ENCODE measurements at regions not wholly inside any gene's neighbourhood (a gene's known extent, or its start where the extent isn't known, plus 50 kb on each side); places are given as distances from the start of the nearest gene placed in this dataset.

DNA sequence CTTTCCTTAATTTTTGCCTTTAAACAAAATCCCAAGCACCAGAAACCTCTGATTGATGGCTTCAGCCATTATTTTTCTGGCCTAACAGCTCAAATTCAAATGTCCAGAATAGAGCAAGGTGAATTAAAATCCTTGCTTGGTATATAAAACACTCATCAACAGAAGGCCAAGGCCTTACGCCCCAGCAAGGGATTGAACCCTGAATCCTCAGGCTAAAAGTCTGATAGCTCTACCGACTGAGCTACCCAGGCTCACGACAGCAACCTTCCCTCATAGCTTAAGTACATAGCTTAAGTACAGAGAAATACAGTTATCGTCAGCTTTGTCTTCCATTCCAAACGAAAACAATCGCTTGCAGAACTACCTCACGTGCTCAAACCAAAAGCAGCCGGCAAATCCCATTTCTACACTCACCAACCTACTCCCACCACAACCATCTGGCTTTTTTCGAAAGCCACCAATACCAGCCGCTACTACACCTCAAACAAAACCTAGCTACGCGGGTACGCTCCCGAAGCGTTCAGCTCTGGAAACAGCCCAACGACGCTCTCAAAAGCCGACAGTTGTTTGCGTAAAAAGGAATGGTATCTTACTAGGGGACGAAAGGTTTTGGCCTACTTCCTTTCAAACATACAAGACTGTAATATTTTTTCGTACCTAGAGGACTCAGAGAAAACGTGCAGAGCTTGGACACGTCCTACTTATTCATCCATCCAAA is 167.5 kb downstream of the GPX5 start:
- intact Hi-C loops (cut with DNase I), result no loop called here
- no peak for DNase-seq (ENCODE audit: low spot score)

DNA sequence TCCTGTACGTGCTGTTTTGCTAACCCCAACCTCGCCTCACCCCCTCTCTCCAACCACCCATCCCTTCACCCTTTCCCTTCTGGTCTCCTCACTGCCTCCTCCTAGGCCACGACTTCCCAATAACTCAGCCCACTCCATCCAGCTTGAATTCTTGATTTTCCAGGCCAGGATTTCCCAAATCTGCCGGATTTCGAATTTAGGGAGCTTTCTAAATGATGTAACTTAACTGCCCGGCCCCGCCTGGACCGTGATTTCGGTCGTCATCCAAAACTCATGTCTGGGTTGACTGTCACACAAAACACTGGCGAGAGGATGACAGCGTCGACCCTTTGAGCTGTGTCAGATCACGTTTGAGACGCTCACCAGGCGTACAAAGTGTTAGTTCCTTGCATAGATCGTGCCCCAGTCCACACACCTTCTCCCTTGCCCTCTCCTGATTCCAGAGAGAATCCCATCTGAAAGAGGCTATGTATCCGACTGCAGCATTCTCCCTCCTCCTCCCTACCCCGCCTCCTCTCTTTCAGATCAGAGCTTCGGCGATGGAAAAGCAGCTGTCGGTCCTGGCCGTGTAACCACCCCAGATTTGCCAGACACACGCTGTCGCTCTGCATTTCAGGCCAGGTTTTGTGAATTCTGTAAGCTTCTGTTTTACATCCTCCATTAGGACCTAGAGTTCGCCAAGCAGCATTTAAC is 168.2 kb downstream of the GPX5 start:
- intact Hi-C loops (cut with DNase I), result no loop called here
- no peak for DNase-seq (ENCODE audit: low spot score)

DNA sequence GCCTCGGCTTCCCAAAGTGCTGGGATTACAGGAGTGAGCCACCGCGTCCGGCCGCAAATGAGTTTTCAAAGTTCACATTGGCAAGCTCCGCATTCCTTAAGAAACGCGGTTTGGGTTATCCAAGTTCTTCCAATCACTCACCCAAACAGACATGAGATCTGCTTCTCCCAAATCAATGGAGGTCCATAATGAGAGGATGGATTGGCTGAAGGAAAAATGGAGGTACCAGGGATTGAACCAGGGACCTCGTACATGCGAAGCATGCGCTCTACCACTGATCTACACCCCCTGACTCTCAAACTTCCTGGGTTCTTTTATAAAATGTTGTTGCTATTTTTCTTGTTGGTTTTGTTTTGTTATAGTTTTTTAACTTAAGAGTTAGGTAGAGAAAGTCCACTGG is 170.0 kb downstream of the GPX5 start:
- no peak for DNase-seq (ENCODE audit: low spot score)
- intact Hi-C loops (cut with DNase I), result no loop called here

DNA sequence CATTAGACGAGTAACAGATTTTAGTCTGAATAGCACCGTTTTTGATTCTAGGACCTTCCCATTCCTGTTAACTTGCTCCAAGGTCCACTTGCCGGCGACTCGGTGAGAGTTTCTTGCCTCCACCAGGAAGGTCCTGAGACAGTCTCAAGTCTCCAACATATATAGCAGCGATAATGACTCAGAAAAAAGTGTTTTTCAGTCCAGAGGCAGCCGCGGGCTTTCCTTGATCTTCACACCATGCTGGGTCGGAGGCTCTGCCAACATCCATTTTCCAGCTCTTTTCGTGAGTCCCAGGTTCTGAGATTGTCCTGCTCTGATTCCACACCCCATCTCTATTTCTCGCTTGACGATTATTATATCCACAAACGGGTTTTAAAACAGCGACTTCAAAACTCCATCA is 170.5 kb downstream of the GPX5 start:
- intact Hi-C loops (cut with DNase I), result no loop called here
- no peak for DNase-seq (ENCODE audit: low spot score)

DNA sequence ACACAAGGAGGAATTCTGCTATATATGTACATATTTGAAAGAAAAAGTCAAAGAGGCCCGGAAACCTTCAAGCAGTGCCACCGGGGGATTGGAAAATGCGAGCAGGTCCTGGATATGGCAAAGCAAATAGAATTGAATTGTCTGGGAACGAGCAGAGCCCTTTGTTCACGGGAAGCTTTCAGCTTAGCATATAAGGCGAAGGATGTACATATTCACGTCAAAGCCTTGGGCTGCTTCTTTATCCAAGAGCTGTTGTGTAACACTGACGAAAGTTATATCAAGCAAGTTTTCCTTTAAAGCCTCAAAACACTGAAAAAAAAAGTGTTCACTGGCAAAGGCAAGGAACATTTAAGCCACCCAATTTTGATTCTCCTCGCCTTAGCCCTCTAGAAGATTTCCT is 171.0 kb downstream of the GPX5 start:
- intact Hi-C loops (cut with DNase I), result no loop called here
- DNase-seq (ENCODE audit: low spot score), result no peak

DNA sequence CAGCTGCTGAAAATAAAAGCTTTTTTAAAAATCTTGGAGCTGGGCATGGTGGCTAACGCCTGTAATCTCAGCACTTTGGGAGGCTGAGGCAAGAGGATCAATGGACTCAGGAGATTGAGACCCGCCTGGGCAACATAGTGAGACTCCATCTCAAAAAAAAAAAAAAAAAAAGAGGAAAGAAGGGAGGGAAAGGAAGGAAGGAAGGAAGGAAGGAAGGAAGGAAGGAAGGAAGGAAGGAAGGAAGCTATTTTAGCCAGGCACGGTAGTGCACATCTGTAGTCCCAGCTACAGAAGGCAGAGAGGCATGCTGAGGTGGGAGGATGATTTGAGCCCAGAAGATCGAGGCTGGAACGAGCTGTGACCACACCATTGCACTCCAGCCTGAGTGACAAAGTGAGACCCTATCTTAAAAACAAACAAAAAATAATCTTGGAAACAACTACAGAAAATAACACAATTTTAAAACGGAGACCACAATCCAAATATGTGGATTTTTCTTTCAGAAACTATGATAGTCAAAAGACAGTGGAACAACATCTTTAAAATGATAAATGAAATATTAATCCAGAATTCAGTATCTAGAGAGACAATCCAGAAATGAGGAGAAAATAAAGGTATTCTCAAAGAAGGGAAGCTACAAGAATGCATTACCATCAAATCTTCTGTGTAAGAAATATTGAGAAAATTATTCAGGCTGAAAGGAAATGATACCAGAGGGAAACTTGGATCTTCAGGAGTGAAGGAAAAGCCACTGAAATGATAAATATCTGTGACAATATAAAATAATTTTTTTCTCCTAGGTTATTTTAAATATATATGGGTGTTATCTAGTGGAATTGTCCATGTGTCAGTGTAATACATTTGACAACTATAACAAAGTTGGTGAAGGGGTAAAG is 182.0 kb downstream of the GPX5 start:
- DNase-seq (ENCODE audit: low spot score), result no peak
- intact Hi-C loops (cut with DNase I), result no loop called here

DNA sequence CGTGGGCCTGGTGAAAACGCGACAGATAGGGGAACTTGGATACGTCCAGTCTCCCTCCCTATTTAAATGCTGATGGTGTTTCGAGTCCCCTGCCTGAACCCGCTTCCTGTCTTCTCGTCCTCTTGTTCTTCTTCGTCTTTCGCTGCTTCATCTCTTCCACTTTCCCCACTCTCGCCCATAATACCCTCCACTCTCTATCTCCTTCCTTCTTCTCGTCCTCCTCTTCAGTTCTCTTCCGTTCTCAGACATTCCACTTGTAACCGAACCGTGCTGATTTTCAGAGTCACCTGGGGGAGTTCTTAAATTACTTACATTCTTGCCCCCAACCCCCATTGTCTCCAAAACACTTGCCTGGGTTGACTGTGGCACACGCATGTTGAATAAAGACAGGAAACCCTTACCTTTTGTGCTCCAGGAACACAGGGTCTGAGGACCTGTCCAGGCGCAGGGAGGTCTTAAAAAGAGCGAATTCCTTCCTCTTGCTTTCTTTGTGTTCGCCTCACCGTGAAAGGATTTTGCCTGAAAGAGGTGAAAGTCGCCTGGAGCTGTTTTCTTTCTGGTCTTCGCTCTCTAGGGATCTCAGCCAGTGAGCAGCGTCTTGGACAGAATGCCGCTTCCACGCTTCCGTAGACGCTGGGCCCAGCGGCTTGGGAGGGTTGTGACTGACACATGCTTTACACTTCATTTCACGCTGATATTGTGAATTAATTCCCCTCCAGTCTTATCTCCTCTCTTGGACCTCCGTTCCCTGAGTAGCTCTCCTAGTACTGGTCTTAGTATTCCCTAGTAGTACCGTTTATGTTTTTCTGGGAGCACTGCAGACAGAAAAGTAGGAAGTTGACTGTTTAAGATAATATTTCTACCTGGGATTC is 184.0 kb downstream of the GPX5 start:
- intact Hi-C loops (cut with DNase I), result no loop called here
- no peak for DNase-seq (ENCODE audit: low spot score)

DNA sequence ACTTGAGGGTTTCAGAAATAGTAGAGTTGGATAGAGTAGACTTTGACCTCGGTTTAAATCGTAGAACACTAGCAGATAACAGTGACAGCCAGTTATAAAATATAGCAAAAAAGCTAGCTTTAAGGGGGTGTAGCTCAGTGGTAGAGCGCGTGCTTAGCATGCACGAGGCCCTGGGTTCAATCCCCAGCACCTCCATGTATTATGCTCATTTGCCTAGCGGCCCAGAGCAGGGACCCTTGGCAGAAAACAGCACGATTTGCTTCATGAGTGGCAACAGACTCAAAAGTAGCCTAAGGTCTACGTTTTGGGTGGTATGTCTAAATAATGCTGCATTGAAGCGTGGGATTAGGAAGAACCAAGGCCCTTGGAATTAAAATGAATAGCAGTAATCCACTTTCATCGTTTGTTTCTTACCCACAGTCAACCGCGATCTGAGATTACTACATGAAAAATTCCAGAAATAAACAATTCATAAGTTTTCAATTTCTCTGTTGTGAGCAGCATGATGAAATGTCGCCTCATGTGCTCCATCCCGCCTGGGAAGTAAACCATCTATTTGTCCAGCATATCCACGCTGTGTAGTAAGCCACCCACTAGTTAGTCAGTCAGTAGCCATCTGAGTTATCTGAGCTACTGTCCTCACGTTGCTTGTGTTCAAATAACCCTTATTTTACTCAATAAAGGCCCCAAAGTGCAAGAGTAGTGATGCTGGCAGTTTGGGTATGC is 184.9 kb downstream of the GPX5 start:
- intact Hi-C loops (cut with DNase I), result no loop called here
- no peak for DNase-seq (ENCODE audit: low spot score)

DNA sequence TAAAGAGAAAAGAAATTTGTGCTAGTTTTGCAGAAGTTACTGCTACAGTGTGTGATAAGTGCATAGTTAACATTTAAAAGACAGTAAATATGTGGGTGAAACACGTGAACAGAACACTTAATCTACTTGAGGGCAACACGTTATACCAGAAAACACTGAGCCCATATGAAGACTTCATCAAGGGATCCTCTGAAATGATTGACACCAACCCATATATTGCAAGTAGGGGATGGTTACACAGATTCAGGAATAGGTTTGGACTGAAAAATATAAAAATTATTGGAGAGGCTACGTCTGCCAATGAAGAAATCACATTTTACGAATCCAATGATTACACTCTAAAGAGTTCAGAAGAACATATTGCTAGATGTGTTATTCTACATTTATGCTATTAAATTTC is 185.6 kb downstream of the GPX5 start:
- intact Hi-C loops (cut with DNase I), result no loop called here
- no peak for DNase-seq (ENCODE audit: low spot score)

DNA sequence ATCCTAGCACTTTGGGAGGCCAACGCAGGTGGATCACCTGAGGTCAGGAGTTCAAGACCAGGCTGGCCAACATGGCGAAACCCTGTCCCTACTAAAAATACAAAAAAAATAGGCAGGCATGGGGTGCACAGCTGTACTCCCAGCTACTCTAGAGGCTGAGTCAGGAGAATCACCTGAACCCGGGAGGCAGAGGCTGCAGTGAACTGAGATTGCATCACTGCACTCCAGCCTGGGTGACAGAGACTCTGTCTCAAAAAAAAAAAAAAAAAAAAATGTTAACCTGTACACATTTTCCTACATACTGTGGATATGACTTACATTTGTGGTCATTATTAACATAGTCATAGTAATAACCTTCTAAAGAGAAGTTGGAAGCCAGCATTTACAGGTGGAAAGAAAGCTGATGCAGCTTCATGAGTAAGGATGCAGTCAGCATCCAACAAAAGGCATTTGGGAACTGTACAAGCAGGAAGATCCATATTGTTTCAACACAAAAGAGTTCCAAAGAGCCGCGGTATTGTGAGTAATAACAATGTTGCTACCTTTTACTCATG is 186.2 kb downstream of the GPX5 start:
- no peak for DNase-seq (ENCODE audit: low spot score)
- intact Hi-C loops (cut with DNase I), result no loop called here

DNA sequence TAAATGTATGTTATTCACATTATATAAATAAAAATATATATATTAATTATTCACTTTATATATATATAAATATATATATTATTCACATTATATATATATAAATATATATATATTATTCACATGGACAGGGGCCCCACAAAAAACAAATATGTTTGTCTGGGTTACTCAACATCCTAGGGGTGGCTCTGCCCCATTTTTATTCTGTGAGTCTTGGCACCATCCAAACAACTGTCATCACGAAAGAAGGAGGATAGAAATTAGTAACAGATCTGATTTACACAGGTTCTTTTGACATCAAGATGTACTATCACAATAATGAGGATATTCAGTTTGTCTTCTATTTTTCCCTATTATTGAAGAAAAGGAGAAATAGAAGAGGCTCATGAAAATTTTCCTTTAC is 187.3 kb downstream of the GPX5 start:
- intact Hi-C loops (cut with DNase I), result no loop called here

DNA sequence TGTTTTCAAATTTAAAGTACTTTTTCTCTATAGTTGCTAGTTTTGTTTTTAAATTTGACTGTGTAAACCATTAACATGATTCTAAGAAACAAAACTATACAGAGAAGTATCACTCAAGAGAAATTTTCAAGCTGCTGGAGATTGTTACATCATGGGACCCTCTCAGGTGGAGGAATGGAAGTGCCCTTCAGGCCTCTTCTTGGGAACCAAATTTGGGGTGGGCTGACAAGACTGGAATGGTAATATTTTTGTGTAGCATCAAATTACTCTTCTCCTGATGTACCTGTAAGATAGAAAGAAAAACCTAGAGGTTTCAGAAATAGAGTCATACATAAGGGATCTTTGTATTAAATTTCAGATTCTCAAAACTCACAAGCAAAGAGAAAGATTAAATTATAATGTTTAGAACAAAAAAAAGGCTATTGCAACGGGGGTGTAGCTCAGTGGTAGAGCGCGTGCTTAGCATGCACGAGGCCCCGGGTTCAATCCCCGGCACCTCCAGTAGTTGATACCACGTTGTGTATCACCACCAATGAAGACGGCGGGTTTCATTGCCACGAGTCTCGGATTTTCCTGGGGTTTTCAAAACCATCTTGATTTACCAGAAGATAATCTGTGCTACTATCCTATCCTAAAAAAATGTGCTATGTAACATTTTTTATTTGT is 193.7 kb downstream of the GPX5 start:
- no peak for DNase-seq (ENCODE audit: low spot score)
- intact Hi-C loops (cut with DNase I), result no loop called here

More for the DNA sequence above, 187.3 kb downstream of the GPX5 start:
- no peak for DNase-seq (ENCODE audit: low spot score)

DNA sequence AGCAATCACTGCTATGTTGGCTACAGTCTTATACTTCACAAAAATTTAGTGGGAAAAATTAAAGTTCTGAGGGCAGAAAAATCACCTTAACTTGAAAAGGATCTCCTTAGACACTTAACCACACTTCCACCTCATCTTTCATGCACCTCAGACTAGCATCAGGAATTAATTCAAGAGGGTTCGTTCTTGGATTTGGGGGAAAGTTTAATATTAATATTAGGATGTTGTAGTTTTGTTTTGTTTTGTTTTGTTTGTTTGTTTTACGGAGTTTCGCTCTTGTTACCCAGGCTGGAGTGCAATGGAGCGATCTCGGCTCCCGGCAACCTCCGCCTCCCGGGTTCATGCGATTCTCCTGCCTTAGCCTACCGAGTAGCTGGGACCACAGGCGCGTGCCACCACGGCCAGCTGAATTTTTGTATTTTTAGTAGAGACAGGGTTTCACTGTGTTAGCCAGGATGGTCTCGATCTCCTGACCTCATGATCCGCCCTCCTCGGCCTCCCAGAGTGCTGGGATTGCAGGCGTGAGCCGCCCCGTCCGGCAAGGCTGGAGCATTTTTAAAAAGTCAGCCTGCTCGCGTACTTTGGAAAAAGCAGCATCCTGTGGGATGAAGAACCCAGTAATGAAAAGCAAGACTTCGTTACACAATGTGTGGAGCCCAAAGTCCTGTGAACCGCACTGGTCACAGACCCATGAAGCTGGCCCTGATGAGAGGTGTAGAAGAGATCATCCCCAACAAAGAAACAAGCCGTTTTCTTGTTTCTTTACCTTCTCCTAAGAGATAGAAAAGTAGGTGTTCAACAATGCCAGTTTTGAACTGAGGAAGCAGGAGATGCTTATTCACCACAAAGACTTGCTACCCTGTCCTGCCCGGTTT is 194.9 kb downstream of the GPX5 start:
- no peak for DNase-seq (ENCODE audit: low spot score)
- intact Hi-C loops (cut with DNase I), result no loop called here

DNA sequence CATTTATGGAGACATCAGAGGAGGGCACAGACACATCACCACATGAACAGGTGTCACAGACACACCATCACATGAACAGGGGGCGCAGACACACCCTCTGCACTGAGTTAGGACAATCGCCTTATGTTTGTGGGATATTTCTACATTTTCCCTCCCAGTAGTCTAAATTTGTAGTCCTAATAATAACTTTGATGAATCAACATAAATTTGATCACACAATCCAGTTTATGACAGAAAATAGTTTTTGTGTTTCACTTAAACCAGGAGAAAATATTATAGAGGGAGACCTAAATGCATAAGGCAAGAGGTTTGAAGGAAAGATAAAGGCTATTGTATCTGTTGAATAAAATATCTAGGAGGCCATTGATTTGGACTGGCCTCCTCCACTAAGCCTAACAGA is 195.7 kb downstream of the GPX5 start:
- intact Hi-C loops (cut with DNase I), result no loop called here
- no peak for DNase-seq (ENCODE audit: low spot score)

DNA sequence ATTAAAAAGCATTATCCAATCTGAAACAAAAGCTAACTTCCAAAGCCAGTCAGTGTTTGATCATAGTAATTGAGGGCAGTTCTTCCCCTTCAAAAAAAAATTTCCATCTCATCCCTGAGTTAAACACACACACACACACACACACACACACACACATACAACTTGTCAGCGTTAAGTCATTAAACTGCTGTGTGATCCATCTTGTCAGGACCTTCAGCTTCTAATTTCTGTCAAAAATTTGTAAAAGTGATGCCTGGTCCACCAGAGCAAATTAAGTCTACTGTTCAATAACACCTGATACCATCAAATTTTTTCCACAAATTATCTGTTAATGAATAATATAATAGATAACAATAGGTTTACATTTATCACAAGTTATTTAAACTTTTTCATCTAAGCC is 198.7 kb downstream of the GPX5 start:
- intact Hi-C loops (cut with DNase I), result no loop called here
- no peak for DNase-seq (ENCODE audit: low spot score)

DNA sequence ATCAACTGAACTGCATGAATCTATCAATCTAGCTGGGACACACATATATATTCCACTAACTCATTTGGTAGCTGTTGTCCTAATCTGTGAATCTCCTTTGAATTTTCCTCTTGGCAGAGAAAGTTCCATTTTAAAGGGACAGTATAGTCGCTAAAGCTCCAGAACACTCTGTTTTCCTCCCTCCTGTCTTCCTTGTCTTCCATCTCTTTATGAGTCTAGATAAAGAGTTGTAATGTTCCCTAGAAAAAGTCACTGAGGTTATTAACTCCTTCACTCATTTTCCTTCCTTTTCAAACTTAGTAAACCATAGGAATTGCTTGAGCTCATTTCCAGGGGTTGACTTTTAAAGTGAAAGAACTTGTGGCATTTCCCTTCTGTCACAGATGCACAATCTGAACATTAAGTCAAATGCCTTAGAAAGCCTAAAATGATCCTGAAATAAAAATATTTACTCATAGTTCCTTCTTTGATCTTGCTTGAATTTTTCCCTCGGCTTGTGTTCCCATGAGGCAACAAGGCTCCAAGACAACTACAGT is 198.4 kb downstream of the TRIM27 start:
- DNase-seq (ENCODE audit: low spot score), result no peak
- intact Hi-C loops (cut with DNase I), result no loop called here

DNA sequence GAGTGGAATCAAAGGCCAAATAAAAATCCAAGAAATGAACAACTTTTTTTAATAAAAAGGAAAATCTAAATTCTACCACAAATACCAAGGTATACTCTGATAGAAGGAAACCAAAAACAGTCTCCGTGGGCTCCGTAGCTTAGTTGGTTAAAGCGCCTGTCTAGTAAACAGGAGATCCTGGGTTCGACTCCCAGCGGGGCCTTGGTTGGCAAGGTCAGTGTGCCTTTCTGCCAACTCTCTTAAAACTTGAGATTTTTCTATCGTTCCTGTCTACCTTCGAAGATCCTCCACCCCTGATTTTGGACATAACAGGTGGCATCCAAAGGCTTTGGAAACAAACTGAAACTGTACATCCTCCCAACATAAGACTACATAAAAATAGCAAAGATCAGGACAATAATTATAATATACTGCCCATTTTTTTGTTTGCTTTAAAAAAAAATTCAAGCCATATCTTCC is 197.9 kb downstream of the TRIM27 start:
- DNase-seq (ENCODE audit: low spot score), result no peak
- intact Hi-C loops (cut with DNase I), result no loop called here
